NCI-H69 (cell line): ENCODE measurements at regions not wholly inside any gene's neighbourhood (a gene's known extent, or its start where the extent isn't known, plus 50 kb on each side); places are given as distances from the start of the nearest gene placed in this dataset.
"Not testable (repeated sequence)": the region's sequence is repeated elsewhere in the genome, so short reads cannot be mapped to it uniquely, and the experiment has no call there.

Experiments
- DNase-seq: peaks from one replicate; lab custom pipeline; 2025; lab: John Stamatoyannopoulos, UW

DNA sequence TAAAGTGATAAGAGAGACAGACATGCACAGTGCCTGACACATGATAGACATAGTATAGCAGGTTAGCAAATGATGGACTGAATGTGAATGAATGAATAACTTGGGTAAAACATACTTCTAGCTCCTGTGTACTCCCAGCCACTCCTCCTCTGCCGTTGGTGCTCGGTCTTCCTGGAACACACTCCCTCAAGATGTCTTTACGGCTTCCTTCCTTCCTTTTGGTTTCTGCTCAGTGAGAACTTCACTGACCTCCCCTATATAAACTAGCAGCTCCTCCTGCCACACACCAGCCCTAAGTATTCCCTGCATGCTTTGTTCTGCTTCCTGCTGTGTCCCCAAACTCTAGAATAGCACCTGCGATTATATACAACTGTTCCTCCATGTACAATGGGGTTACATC lies 50.2 kb downstream of the RAD54L2 start:
- no peak for DNase-seq

DNA sequence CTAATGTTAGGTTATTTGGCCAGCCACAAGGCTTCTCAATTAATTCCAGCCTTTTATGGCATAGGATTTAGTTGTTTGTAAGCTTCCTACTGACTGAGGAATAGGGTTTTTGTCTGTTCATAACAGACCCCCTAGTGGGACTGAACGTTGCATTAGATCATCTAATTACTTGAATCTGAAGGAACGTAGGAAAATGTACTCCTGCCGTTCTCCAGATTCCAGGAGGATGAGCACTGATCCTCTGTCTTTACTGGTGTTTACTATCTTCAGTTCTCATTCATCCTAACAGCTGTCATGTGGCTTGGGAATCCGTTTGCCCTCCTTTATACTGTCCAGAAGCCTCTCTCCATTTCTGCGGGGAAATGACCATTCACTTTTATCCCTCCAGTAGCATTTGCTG lies 52.7 kb downstream of the RAD54L2 start:
- no peak for DNase-seq

DNA sequence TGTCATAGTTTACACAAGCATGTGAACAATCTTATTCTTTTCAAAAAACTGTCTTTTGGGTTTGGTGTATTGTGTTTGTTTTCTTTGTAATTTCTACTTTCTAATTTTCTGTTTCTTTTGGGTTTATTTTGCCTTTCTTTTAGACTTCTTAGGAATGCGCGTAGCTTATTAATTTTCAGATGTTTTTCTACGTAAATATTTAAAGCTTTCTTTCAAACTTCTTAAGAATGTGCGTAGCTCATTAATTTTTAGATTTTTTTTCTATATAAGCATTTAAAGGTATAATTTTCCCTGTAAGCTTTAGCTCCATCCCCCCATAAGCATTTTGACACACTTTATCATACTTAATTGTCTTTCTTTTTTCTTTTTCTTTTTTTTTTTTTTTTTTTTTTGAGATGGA lies 55.2 kb downstream of the RAD54L2 start:
- DNase-seq: no peak

DNA sequence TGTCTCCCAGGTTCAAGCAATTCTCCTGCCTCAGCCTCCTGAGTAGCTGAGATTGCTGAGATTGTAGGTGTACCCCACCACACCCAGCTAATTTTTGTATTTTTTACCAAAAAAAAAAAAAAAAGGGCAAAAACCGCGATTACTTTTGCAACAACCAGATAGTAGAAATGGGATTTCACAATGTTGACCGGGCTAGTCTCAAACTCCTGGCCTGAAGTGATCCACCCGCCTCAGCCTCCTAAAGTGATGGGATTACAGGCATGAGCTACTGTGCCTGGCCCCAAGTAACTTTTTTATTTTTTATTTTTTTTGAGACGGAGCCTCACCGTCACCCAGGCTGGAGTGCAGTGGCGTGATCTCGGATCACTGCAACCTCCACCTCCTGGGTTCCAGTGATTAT lies 61.1 kb downstream of the RAD54L2 start:
- DNase-seq: not testable (repeated sequence)

- DNase-seq: no peak
Observed at GRCh38 chr3:51604212-51604611, 65.7 kb downstream of the RAD54L2 start.

DNA sequence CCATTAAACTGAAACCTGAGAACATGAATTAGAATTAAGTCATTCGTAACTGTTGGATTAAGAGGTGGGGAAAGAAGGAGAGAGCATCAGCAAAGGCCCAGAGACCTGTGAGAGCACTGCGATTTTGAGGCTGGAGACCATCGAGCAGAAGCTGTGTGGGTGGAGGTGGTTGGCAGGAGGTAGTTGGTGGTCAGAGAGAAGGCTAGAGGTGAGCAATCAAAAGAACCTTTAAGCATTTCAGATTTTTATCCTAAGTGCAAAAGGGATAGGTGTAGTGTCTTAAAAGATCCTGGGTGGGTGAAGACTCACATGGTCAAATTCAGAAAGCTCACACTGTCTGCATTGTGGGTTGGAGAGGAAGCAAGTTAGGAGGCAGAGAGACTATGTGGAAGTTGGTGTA lies 65.1 kb upstream of the TEX264 start:
- DNase-seq: peak; percentile 26

DNA sequence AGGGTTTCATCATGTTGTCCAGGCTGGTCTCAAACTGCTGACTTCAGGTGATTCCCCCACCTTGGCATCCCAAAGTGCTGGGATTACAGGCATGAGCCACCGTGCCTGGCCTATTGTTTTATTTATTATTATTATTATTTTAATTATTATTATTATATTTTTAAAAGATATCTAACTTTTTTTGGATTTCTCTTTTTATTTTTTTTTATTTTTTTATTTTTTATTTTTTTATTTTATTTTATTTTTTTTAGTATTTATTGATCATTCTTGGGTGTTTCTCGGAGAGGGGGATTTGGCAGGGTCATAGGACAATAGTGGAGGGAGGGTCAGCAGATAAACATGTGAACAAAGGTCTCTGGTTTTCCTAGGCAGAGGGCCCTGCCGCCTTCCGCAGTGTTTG lies 64.2 kb upstream of the TEX264 start:
- DNase-seq: not testable (repeated sequence)

DNA sequence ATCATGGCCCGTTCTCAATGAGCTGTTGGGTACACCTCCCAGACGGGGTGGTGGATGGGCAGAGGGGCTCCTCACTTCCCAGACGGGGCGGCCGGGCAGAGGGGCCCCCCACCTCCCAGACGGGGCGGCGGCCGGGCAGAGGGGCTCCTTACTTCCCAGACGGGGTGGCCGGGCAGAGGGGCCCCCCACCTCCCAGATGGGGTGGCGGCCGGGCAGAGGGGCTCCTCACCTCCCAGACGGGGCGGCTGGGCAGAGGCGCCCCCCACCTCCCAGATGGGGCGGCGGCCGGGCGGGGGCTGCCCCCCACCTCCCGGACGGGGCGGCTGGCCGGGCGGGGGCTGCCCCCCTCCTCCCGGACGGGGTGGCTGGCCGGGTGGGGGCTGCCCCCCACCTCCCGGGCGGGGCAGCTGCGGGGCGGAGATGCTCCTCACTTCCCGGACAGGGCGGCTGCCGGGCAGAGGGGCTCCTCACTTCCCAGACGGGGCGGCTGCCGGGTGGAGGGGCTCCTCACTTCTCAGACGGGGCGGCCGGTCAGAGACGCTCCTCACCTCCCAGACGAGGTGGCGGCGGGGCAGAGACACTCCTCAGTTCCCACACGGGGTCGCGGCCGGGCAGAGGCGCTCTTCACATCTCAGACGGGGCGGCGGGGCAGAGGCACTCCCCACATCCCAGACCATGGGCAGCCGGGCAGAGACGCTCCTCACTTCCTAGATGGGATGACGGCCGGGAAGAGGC lies 63.3 kb upstream of the TEX264 start:
- not testable (repeated sequence) for DNase-seq

DNA sequence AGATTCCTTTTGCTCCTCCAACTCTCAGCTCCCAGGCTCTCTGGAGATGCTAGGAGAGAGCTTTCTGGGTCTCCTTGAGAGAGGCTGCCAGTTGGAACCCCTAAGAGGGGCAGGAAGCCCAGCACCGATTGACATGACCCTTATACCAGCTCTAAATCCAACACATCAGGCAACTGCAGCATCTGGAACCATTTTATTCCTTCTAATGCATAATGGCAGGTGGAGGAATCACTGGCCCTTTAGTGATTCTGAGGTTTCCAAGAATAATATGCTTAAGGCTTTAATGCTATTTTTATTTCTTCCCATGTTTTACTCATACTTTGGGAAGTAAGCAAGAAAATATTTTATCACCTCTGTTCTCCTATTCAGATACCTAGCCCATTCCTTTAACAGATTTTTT lies 60.3 kb upstream of the TEX264 start:
- DNase-seq: peak; percentile 5

DNA sequence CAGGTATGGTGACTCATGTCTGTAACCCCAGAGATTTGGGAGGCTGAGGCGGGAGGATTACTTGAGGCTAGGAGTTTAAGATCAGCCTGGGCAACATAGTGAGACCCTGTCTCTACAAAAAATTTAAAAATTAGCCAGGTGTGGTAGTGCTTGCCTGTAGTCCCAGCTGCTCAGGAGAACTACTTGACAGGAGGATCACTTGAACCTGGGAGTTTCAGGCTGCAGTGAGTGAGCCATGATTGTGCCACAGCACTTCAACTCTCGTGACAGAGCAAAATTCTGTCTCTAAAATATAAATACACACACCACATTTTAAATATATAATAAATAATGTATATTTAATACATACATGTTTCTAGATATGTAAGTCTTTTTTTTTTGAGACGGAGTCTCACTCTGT lies 53.5 kb upstream of the TEX264 start:
- DNase-seq: no peak

GRCh38 chr3:51618038-51618437 lies 53.0 kb upstream of the TEX264 start:
- DNase-seq: not testable (repeated sequence)

DNA sequence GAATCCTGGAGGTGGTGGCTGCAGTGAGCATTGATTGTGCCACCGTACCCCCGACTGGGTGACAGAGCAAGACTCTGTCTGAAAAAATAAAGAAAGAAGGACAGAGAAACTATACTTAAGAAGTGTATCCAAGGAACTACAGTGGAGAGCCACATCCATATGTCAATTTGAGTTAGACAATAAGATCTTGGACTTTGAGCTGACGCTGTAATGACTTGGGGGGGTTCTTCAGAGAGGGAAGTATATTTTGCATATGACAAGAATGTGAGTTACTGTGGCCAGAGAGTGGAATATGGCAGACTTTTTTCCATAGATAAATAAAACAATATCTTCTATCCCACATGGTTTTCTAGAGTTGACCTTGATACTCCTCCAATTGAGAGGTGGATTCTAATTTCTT lies 52.6 kb upstream of the TEX264 start:
- DNase-seq: no peak

DNA sequence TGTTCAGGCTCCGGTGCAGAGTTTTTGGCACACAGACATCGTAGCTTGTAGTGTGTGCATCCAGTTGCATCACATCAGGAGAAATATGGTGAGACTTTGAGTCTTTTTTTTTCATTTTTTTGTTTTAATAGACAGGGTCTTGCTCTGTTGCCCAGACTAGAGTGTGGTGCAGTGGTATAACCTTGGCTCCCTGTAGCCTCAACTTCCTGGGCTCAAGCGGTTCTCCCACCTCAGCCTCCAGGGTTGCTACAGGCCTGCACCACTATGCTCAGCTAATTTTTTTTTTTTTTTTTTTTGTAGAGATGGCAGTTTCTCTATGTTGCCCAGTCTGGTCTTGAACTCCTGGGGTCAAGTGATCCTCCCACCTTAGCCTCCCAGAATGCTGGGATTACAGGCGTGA lies 51.1 kb upstream of the TEX264 start:
- DNase-seq: no peak

GRCh38 chr3:51620543-51620942 lies 50.5 kb upstream of the TEX264 start:
- DNase-seq: no peak

DNA sequence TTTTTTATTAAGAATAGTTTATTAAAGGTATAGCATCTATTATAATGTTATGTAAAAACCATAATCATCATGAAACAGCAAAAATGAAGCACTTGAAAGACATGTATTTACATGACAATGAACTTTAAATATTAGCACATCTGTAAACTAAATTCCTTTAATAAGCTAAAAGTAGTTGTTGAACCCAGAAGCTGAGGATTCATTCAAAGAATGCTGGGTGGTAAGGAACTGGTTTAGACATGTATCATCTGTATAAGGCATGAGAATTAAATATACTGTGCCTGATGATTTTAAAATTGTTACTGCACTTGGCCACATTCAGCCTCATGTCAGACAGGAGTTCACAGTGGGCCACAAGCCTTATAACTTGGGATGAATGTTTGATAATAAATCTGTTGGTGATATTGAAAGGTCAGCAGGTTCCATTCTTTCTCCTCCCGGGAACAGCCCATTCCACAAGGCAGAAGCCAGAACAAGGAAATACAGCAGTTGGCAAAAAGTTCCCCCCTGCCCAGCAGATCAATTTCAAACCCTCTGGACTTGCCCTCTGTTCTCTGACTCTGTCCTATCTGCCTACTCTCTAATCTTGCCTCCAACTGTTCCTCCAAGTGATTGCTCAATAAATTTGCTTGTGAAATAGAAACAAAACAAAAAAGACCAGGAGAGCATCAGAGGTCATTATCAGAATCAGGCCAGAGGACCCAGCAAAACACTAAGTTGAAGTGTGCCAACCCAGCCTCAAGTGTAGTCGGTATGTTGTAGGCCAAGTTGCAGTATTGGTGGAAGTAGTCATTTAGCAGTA lies 49.8 kb upstream of the TEX264 start:
- DNase-seq: peak; percentile 1
